NOMO-1 treated with dmso at 0.1 percent for 144 hours (cell line): ENCODE measurements at regions not wholly inside any gene's neighbourhood (a gene's known extent, or its start where the extent isn't known, plus 50 kb on each side); places are given as distances from the start of the nearest gene placed in this dataset.

Experiments used
- DNase-seq: peaks from one replicate; lab custom pipeline; 2025; ENCODE audit not compliant: unreplicated experiment; lab: John Stamatoyannopoulos, UW

DNA sequence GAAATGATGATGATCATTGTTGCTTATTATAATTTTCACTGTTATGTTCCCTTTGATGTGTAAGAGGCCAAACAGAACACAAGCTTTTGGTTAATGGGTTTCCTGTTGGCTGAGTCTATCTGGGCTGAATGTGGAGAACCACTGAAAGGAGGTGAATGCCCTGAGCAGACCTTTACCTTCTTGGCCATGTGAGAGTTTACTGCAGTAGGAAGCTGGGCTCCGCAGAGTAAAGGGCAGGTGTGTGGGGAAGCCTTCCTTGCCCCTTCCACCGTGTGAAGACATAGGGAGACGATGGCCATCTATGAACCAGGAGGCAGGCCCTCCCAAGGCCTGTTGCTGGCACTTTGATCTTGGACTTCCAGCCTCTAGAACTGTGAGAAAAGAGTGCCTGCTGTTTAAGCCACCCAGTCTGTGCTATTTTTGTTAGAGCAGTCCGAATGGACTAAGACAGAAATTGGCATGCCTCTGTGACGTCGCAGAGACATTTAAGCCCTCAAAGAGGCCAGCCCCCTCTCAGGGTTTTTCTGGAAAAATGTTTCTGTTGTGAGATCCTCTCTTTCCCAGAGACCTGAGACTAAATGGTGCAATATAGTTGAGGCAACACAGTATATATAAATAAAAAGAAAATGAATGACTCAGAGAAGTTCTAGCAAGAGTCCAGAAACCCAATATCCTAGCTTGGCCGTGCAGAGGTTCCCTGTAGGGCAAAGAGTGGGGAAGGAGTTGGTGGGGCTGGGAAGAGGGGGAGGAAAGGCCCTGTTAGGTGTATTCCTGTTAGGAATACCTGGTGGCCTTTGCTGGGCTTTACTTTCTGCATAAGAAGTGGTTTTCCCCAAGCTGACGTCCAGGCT is 121.9 kb upstream of the LGALSL start:
- no peak for DNase-seq

DNA sequence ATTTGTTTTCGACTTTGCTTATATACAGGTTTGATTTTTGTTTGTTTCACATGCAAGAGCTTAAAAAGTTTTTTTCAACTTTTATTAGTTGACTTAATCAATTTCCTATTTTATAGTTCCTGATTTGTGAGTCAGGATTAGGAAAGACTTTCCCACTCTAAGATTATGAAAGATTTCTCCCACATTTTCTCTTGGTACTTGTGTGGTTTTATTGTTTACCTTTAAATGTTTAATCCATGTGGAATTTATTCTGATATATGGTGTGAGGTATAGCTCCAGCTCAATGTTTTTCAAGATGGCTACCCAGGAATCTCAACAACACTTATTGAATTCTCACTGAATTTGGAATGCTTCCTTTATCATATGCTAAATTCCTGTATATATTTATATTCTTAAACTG is 117.8 kb upstream of the LGALSL start:
- no peak for DNase-seq

DNA sequence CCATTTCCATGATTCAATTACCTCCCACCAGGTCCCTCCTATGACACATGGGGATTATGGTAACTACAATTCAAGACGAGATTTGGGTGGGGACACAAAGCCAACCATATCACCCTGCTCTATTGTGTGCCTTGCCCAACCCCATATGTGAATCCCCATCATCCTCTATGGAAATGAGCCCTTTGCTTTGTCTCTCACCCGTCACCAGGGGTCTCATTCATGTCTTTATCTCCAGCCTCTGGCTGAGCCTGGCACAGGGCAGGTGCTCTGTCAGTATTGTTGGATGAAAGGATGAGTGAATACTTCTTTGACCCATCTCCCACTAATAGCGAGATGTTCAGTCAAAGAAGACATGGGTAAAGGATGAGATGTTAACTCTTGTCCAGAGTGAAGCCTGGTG is 116.6 kb upstream of the LGALSL start:
- DNase-seq = no peak

DNA sequence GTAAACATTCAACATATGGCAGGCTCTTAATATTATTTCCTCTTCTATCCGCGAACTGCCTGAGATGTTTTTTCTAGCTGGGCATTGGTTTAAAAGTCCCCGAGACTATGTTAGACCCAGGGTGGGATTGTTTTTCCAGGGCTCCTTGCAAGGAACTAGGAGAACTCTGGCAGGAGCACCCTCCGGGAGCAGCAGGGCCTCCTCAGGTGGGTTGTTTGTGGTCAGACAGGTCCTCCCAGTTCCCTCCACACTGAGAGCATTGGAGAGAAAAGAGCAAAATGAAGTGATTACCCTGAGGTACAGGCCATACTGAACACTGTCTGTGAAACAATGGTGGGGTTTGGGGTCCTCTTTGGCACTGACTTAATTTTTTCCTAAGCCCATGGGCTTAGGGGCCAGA is 115.9 kb upstream of the LGALSL start:
- DNase-seq = no peak

DNA sequence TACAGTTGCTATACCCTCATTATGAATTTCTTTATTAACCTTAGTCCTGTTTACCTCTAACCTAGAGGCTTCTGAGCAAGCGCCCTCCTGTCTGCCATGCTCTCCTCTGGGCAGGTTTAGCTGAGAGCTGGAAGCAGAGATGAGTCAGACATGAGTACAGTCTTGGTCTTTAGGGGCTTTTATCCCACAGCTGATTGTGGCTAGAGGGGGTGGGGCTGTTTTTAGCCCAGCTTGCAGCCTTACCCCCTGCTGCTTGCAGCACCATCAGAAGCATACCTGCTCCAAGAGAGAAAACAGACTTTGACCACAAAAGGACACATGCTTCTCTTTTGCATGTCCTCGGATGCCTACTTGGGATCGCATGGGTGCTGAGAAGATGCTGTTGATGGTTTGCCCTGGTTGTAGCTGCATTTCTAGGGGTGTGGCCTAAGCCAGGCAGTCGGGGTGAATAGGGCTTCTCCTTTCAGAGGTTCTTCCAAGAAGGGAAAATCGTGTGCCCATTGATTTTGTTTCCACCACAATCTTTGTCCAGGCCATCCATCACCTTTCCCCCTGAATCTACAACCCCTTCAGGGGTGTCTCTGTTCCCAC is 115.0 kb upstream of the LGALSL start:
- no peak for DNase-seq

DNA sequence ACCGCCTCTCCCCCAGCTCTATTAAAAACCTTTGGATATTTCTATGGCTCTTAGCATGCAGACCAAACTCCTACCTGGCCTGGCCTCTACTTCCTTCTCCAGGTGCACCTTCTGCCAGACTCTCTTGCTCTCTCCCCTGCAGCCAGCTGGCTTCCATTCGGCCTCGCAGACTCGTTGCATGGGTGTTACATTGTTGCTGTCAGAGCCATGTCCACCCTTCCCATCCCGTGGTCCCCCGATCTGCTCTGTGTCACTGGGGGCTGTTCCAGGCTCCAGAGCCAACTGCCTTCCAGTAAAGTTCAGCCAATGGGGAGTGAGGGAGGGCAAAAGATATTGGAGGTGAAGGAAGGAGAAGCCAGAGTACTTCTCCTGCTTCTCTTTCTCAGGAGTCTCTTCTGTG is 112.5 kb upstream of the LGALSL start:
- DNase-seq = no peak

GRCh38 chr2:64342195-64343099 is 111.5 kb upstream of the LGALSL start:
- no peak for DNase-seq

DNA sequence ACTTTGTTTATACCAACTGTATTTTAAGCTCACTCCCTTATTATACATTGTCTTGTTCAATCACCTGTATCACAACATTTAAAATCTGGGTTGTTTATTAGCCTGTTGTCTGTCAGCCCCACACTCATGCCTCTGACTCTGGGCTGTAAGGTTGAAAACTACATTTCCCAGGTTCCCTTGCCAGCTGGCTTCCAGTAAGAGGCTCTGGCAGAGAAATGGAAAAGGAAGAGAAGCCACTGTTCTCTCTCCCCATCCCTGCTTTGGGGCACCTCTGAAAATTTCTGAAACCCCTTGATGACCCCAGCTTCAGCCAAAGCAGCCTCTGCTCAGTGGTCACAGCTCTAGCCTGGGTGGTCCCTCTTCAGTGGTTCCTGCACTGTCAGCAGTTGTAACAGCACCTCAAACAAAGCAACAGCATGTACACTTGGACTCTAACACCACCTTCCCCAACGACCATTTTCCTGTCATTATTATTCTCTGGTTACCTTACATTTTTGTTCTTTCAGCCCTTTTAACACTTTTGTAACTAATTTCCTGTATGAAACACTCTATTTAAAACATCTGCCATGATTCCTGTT is 108.9 kb upstream of the LGALSL start:
- DNase-seq = no peak

DNA sequence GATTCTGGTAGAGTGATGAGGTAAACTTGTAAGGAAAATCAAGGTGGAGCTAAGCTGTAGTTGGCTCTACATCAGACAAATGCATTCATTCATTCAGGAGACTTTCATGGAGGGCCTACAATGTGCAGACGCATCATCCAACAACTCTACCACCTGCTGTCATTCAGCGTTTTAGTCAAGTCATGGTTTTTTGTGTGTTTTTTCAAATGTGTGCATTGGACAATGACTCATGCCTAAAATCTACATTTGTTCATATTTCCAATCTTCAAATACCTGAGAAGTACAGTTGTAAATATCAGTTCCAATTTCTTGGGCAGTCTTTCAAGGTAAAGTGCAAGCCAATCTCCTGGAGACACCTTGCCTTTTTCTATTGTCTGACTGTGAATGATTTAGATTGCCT is 108.0 kb upstream of the LGALSL start:
- no peak for DNase-seq

DNA sequence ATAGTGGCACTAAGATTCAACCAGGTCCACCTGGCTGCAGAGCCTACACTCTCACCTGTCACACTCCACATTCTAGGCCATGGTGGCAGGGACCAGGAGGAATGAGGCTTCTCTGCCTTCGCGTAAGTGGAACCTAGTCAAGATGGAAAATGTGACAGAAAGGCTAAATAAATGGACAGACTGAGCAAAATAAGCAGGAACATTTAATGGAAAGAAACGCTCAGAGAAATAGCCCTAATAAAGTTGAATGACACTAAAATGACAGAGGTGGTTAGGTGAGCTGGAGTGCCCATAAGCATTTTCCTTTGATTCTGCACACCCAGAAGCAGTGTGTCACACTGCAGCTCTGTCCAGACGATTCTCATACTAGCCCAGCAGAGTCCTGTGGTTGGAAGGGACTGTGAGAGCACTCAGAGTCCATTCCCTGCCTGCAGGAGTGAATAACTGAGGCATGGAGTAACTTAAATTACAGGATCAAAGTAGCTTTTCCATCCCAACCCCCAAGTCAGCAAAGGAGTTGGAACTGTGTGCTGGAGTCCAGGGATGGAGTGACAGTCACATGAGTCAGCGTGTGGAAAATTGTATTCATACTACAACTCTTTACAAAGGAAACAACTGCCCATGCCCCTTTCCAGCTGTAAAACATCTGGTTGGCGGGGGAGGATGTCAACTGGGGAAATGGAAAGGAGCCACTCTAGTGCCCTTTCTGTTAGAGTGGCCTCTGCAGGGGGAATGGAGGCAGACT is 105.4 kb upstream of the LGALSL start:
- no peak for DNase-seq

DNA sequence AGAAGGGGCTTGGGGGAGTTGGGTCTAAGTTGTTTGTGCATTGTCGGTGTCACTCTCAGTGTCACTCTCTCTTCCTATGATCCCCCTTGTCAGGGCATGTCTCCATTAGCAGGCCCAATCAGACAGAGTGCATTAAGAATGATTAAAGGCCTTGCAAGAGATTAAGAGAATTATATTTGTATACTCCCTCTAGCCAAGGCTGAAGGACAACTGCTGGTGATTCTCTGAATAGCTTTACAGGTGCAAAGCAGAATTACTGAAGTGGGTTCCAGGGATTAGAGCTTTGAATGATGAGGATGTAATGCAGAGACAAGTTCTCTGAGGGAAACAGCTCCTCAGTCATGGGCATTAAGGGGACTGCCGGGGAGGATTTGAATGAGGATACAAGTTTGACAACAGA is 104.8 kb upstream of the LGALSL start:
- no peak for DNase-seq

- no peak for DNase-seq
Observed at GRCh38 chr2:64350996-64351395, 103.0 kb upstream of the LGALSL start.

GRCh38 chr2:64352292-64352691 is 101.7 kb upstream of the LGALSL start:
- no peak for DNase-seq

DNA sequence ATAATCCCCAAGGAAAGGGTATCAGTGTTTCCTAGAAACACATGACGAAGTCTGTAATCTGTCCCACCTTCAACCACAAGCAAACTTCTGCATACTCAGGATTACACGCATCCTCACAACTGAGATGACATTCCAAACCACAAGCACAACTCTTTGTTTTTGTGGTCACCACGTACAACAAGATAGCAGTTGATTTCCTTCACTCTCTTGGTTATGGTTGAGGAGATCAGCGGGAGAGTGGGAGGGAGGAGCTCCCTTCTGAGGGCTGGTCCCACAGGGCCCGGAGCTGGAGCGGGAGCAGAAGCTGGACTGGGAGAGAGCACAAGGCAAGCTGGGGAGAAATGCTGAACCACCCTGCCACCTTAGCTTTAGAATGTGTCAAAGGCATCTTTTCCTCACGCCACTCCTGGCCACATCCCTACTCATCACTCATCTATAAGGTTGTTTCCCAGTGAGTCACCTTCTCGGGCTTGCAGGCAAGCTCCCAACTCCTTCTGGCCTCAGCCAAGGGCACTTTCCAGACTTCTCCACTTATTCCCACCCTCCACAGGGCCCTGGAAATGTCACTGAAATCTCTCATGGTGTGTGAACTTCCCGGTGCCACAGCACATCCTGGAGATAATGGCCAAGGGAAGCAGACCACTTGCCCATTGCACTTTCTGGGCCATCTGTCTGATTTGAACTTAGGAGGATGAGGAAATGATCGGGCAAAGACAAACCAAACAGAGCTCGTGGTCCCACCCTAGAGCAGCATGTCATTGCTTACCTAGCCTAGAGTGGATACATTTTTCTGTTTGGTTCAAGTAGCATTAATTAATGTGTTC is 98.9 kb upstream of the LGALSL start:
- no peak for DNase-seq

DNA sequence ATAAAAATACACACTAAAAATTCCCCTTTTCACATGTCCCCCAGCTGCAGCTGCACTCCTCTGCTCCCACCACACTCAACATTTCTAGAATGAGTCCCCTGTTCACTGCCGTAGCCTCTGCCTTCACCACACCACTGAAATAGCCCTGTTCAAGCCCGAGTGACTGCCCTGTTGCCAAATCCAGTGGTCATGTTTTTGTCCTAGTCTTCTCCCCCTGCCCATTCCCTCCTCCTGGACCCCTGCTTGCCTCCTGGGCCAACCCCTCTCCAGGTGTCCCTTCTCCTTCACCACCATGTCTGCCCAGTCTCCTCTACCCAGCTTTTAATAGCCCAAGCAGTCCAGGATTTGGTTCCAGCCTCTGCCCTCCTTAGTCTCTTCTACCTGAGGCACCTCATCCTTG is 97.1 kb upstream of the LGALSL start:
- no peak for DNase-seq

DNA sequence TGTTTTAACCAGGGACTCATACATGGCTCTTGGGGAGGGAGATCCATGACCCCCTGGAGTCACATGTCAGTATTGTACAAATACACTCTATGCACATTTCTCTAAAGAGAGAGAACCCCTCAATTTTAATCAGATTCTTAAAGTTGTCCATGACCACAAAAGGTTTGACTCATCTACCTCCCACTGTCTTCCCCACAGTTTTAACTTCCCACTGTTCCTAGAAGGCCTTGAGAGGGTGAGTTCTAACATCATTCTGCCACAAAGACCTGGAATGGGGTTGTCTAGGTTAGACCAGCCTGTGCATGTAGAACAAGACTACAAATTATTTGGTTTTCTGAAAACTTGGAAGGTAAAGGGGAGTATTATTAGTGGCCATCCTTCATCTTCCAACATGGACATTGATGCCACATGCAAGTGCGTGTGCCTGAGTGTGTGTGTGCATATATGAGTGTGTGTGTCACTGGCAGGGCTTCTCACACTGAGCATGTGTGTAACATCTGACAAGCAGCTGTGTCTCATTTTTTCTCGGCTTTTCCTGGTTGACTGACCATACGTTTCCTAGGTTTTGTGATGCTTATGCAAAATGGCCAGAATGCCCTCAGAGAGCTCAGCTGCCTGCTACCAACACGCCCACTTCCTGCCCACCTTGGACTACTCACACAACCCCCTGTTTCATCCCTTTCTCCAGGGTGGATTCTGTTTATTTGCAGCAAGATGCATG is 94.6 kb upstream of the LGALSL start:
- no peak for DNase-seq

DNA sequence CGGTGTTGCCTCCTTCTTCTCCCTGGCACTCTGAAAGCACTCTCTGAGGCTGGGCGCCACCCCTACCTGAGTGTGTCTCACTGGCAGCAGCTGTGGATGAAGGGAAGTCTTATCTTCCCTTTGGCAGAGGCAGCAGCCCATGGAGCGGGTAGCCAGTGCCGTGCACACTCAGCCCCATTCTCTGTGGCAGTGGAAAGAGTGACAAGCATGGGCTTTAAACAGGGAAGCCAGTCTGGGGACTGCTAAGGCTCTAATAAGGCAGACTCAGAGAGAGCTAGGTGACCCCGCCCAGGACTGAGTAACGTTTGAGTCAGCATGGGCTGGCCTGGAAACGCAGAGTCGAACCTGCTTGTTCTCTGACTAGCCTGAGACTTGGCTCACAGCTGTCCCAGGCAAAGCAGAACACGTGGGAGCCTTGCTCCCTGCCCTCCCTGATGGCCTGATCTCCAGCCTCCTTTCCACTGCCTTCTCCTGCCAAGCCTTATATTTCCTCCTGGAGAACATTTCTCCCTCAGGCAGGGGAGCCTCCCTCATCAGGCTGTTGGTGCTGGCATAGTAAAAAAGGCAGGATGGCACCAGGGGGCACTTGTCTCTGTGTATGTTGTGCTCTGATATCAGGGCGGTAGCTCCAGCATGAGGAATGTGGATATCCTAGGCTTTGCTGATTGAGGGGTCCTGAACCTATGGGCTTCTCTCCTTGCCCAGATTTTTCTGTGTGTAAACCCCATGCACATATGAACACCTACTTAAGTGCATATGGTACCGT is 93.9 kb upstream of the LGALSL start:
- no peak for DNase-seq

- DNase-seq = no peak
Observed at GRCh38 chr2:64361151-64361938, 92.6 kb upstream of the LGALSL start.
